ENCODE measurements at regions not wholly inside any gene's neighbourhood (a gene's known extent, or its start where the extent isn't known, plus 50 kb on each side); places are given as distances from the start of the nearest gene placed in this dataset.

- TF ChIP-seq YY1 (IDR thresholded peaks at IDR 0.05; ENCODE audit: insufficient read depth, insufficient read length) (no peak), SUZ12 (IDR thresholded peaks at IDR 0.05; ENCODE audit: extremely low read depth, insufficient read depth, insufficient read length) (no peak)
Observed at GRCh38 chr13:65064967-65065366, 2165.2 kb downstream of the PCDH9 start.
